ENCODE measurements at regions not wholly inside any gene's neighbourhood (a gene's known extent, or its start where the extent isn't known, plus 50 kb on each side); places are given as distances from the start of the nearest gene placed in this dataset.

- peaks cover 25 to 79% (median 55%) of the 10 kb centered on the region in 4 donors for H3K4me1 Mint-ChIP-seq
- no peak overlapping the region for H3K4me3 Mint-ChIP-seq
- no peak for ATAC-seq (ENCODE audit: low read depth in 2 of 2)
- H3K27me3 ChIP-seq (ENCODE audit: control insufficient read depth, insufficient read depth, low read length) = no peaks in the 10 kb centered on the region
- no peak for DNase-seq
- no peak overlapping the region for H3K4me3 ChIP-seq (ENCODE audit: low read depth, low read length)
- H3K9me3 ChIP-seq (ENCODE audit: control insufficient read depth in 2 of 2, low read length in 2 of 2) = no peaks in the 10 kb centered on the region
- peaks cover 31% of the 10 kb centered on the region for H3K36me3 Mint-ChIP-seq
- H3K9me3 Mint-ChIP-seq = no peaks in the 10 kb centered on the region
- H3K4me1 ChIP-seq (ENCODE audit: control insufficient read depth, insufficient read depth, low read length, poor library complexity, severe bottlenecking) = peaks cover 34% of the 10 kb centered on the region
- peaks cover 17% of the 10 kb centered on the region for H3K36me3 ChIP-seq (ENCODE audit: control insufficient read depth, insufficient read depth, low read length)
- peak overlapping the region in 2 of 3 donors; percentile 62 to 69 for H3K27ac Mint-ChIP-seq
- H3K27me3 Mint-ChIP-seq = no peaks in the 10 kb centered on the region
- no peak overlapping the region for H3K27ac ChIP-seq (ENCODE audit: insufficient read depth, low read length, poor library complexity, severe bottlenecking)
Observed at GRCh38 chr3:56881841-56882240, 80.1 kb upstream of the ARHGEF3 start.

- Mint-ChIP-seq H3K36me3 (peaks cover 28% of the 10 kb centered on the region), H3K9me3 (no peaks in the 10 kb centered on the region), H3K4me3 (no peak overlapping the region), H3K4me1 (peaks cover 25 to 79% (median 54%) of the 10 kb centered on the region in 4 donors), H3K27me3 (no peaks in the 10 kb centered on the region), H3K27ac (peak overlapping the region in 1 of 3 donors; percentile 62)
- Histone ChIP-seq H3K9me3 (ENCODE audit: control insufficient read depth in 2 of 2, low read length in 2 of 2) (no peaks in the 10 kb centered on the region), H3K4me1 (ENCODE audit: control insufficient read depth, insufficient read depth, low read length, poor library complexity, severe bottlenecking) (peaks cover 25% of the 10 kb centered on the region), H3K27ac (ENCODE audit: insufficient read depth, low read length, poor library complexity, severe bottlenecking) (no peak overlapping the region), H3K4me3 (ENCODE audit: low read depth, low read length) (no peak overlapping the region), H3K27me3 (ENCODE audit: control insufficient read depth, insufficient read depth, low read length) (no peaks in the 10 kb centered on the region), H3K36me3 (ENCODE audit: control insufficient read depth, insufficient read depth, low read length) (peaks cover 17% of the 10 kb centered on the region)
- ATAC-seq (ENCODE audit: low read depth in 2 of 2) (no peak), DNase-seq (no peak)
Observed at GRCh38 chr3:56880720-56881575, 79.2 kb upstream of the ARHGEF3 start.

GRCh38 chr3:56879436-56880215 lies 77.9 kb upstream of the ARHGEF3 start:
- ATAC-seq (ENCODE audit: low read depth in 2 of 2) = no peak
- Mint-ChIP-seq H3K4me1 (peaks cover 34 to 79% (median 56%) of the 10 kb centered on the region in 4 donors), H3K27ac (peak overlapping the region in 2 of 3 donors; percentile 74 to 89)

GRCh38 chr3:56878074-56878473 lies 76.3 kb upstream of the ARHGEF3 start:
- no peaks in the 10 kb centered on the region for H3K27me3 ChIP-seq (ENCODE audit: control insufficient read depth, insufficient read depth, low read length)
- H3K4me1 ChIP-seq (ENCODE audit: control insufficient read depth, insufficient read depth, low read length, poor library complexity, severe bottlenecking) = peaks cover 15% of the 10 kb centered on the region
- H3K27ac ChIP-seq (ENCODE audit: insufficient read depth, low read length, poor library complexity, severe bottlenecking) = no peak overlapping the region
- Mint-ChIP-seq H3K27ac (peak overlapping the region; percentile 85 to 88 (median 88)), H3K27me3 (no peaks in the 10 kb centered on the region), H3K4me1 (peaks cover 43 to 80% (median 60%) of the 10 kb centered on the region in 4 donors), H3K9me3 (no peaks in the 10 kb centered on the region), H3K4me3 (peak overlapping the region; percentile 28 to 81 (median 66)), H3K36me3 (peaks cover 34% of the 10 kb centered on the region)
- H3K36me3 ChIP-seq (ENCODE audit: control insufficient read depth, insufficient read depth, low read length) = peaks cover 13% of the 10 kb centered on the region
- no peaks in the 10 kb centered on the region for H3K9me3 ChIP-seq (ENCODE audit: control insufficient read depth in 2 of 2, low read length in 2 of 2)
- ATAC-seq (ENCODE audit: low read depth in 2 of 2) = peak; percentile 73 to 83
- H3K4me3 ChIP-seq (ENCODE audit: low read depth, low read length) = peak overlapping the region; percentile 27
- peak in 2 of 3 donors; percentile 21 to 52 for DNase-seq

More at GRCh38 chr3:56879436-56880215, 77.9 kb upstream of the ARHGEF3 start:
- no peaks in the 10 kb centered on the region for H3K27me3 ChIP-seq (ENCODE audit: control insufficient read depth, insufficient read depth, low read length)
- H3K9me3 ChIP-seq (ENCODE audit: control insufficient read depth in 2 of 2, low read length in 2 of 2) = no peaks in the 10 kb centered on the region
- Mint-ChIP-seq H3K9me3 (no peaks in the 10 kb centered on the region), H3K4me3 (no peak overlapping the region), H3K27me3 (no peaks in the 10 kb centered on the region), H3K36me3 (peaks cover 34% of the 10 kb centered on the region)
- peaks cover 13% of the 10 kb centered on the region for H3K36me3 ChIP-seq (ENCODE audit: control insufficient read depth, insufficient read depth, low read length)
- peaks cover 21% of the 10 kb centered on the region for H3K4me1 ChIP-seq (ENCODE audit: control insufficient read depth, insufficient read depth, low read length, poor library complexity, severe bottlenecking)
- H3K4me3 ChIP-seq (ENCODE audit: low read depth, low read length) = no peak overlapping the region
- H3K27ac ChIP-seq (ENCODE audit: insufficient read depth, low read length, poor library complexity, severe bottlenecking) = no peak overlapping the region
- peak in 1 of 3 donors; percentile 21 for DNase-seq

- H3K27ac Mint-ChIP-seq = peak overlapping the region in 2 of 3 donors; percentile 62 to 88
- Histone ChIP-seq H3K4me3 (ENCODE audit: low read depth, low read length) (no peak overlapping the region), H3K9me3 (ENCODE audit: control insufficient read depth in 2 of 2, low read length in 2 of 2) (no peaks in the 10 kb centered on the region), H3K27ac (ENCODE audit: insufficient read depth, low read length, poor library complexity, severe bottlenecking) (no peak overlapping the region), H3K36me3 (ENCODE audit: control insufficient read depth, insufficient read depth, low read length) (peaks cover 10% of the 10 kb centered on the region), H3K27me3 (ENCODE audit: control insufficient read depth, insufficient read depth, low read length) (no peaks in the 10 kb centered on the region), H3K4me1 (ENCODE audit: control insufficient read depth, insufficient read depth, low read length, poor library complexity, severe bottlenecking) (peaks cover 15% of the 10 kb centered on the region)
- peak overlapping the region in 1 of 4 donors; percentile 19 for H3K4me3 Mint-ChIP-seq
- peaks cover 43 to 78% (median 59%) of the 10 kb centered on the region in 4 donors for H3K4me1 Mint-ChIP-seq
- no peaks in the 10 kb centered on the region for H3K27me3 Mint-ChIP-seq
- ATAC-seq (ENCODE audit: low read depth in 2 of 2) (no peak), DNase-seq (no peak)
- peaks cover 34% of the 10 kb centered on the region for H3K36me3 Mint-ChIP-seq
- H3K9me3 Mint-ChIP-seq = no peaks in the 10 kb centered on the region
Observed at GRCh38 chr3:56876916-56877315, 75.2 kb upstream of the ARHGEF3 start.

GRCh38 chr3:56874269-56874668 lies 72.5 kb upstream of the ARHGEF3 start:
- ATAC-seq (ENCODE audit: low read depth in 2 of 2) (no peak), DNase-seq (no peak)
- H3K9me3 Mint-ChIP-seq = no peaks in the 10 kb centered on the region
- Histone ChIP-seq H3K27me3 (ENCODE audit: control insufficient read depth, insufficient read depth, low read length) (no peaks in the 10 kb centered on the region), H3K27ac (ENCODE audit: insufficient read depth, low read length, poor library complexity, severe bottlenecking) (no peak overlapping the region), H3K4me1 (ENCODE audit: control insufficient read depth, insufficient read depth, low read length, poor library complexity, severe bottlenecking) (peaks cover 17% of the 10 kb centered on the region), H3K4me3 (ENCODE audit: low read depth, low read length) (no peak overlapping the region), H3K9me3 (ENCODE audit: control insufficient read depth in 2 of 2, low read length in 2 of 2) (no peaks in the 10 kb centered on the region), H3K36me3 (ENCODE audit: control insufficient read depth, insufficient read depth, low read length) (no peaks in the 10 kb centered on the region)
- H3K27me3 Mint-ChIP-seq = no peaks in the 10 kb centered on the region
- peaks cover 12% of the 10 kb centered on the region for H3K36me3 Mint-ChIP-seq
- peak overlapping the region in 1 of 3 donors; percentile 50 for H3K27ac Mint-ChIP-seq
- H3K4me3 Mint-ChIP-seq = no peak overlapping the region
- peaks cover 43 to 71% (median 56%) of the 10 kb centered on the region in 4 donors for H3K4me1 Mint-ChIP-seq

- no peaks in the 10 kb centered on the region for H3K27me3 Mint-ChIP-seq
- peaks cover 40 to 64% (median 52%) of the 10 kb centered on the region in 4 donors for H3K4me1 Mint-ChIP-seq
- Histone ChIP-seq H3K36me3 (ENCODE audit: control insufficient read depth, insufficient read depth, low read length) (no peaks in the 10 kb centered on the region), H3K9me3 (ENCODE audit: control insufficient read depth in 2 of 2, low read length in 2 of 2) (no peaks in the 10 kb centered on the region), H3K27ac (ENCODE audit: insufficient read depth, low read length, poor library complexity, severe bottlenecking) (no peak overlapping the region), H3K4me1 (ENCODE audit: control insufficient read depth, insufficient read depth, low read length, poor library complexity, severe bottlenecking) (peaks cover 3% of the 10 kb centered on the region), H3K27me3 (ENCODE audit: control insufficient read depth, insufficient read depth, low read length) (no peaks in the 10 kb centered on the region), H3K4me3 (ENCODE audit: low read depth, low read length) (no peak overlapping the region)
- no peak overlapping the region for H3K4me3 Mint-ChIP-seq
- ATAC-seq (ENCODE audit: low read depth in 2 of 2) (no peak), DNase-seq (no peak)
- no peaks in the 10 kb centered on the region for H3K9me3 Mint-ChIP-seq
- H3K27ac Mint-ChIP-seq = no peak overlapping the region
- H3K36me3 Mint-ChIP-seq = peaks cover 3% of the 10 kb centered on the region
Observed at GRCh38 chr3:56870436-56870835, 68.7 kb upstream of the ARHGEF3 start.

Measured in CD4-positive, CD25-positive, alpha-beta regulatory T cell (primary cell).